DND-41 (cell line): ENCODE measurements at regions not wholly inside any gene's neighbourhood (a gene's known extent, or its start where the extent isn't known, plus 50 kb on each side); places are given as distances from the start of the nearest gene placed in this dataset.
"Not testable (repeated sequence)": the region's sequence is repeated elsewhere in the genome, so short reads cannot be mapped to it uniquely, and the experiment has no call there.

Source experiments
- ATAC-seq: fragments of 200-7000 bp; cut with Tn5 transposase; 3 replicates; pipeline ENCODE4 v1.9.1; 2021; ENCODE audit warnings: low read depth; ENCODE audit not compliant: insufficient read depth
- DNase-seq: peaks from one replicate; pipeline ENCODE4 v3.0.0-alpha.2; 2020
- H2AFZ ChIP-seq: 2 replicates; pipeline ENCODE4 v1.6.0; 2012; ENCODE audit warnings: low read depth, low read length
- H3K27ac ChIP-seq: 2 replicates; pipeline ENCODE4 v1.5.1; 2012; ENCODE audit warnings: low read length, inconsistent platforms
- H3K27me3 ChIP-seq: fragments of 200-600 bp; sonication (generic); 2 replicates; pipeline ENCODE4 v1.6.0; 2012; ENCODE audit warnings: low read length, mild to moderate bottlenecking, inconsistent platforms; ENCODE audit not compliant: insufficient read depth, poor library complexity
- H3K36me3 ChIP-seq: 2 replicates; pipeline ENCODE4 v1.5.1; 2012; ENCODE audit warnings: low read length, inconsistent platforms; ENCODE audit not compliant: insufficient read depth
- H3K4me1 ChIP-seq: 2 replicates; pipeline ENCODE4 v1.5.1; 2012; ENCODE audit warnings: mild to moderate bottlenecking, low read length; ENCODE audit not compliant: insufficient read depth
- H3K4me2 ChIP-seq: 2 replicates; pipeline ENCODE4 v1.6.0; 2012; ENCODE audit warnings: mild to moderate bottlenecking, moderate library complexity, low read length, inconsistent platforms; ENCODE audit not compliant: insufficient read depth
- H3K4me3 ChIP-seq, 2 experiments: fragments of 200-600 bp in 1 of 2; shearing (Covaris generic) in 1 of 2; 2 replicates each; pipeline ENCODE4 v1.5.1; 2012 to 2016; ENCODE audit warnings: inconsistent platforms in 2 of 2, low read length in 2 of 2, mild to moderate bottlenecking in 2 of 2, low read depth in 1 of 2, moderate library complexity in 1 of 2
- H3K79me2 ChIP-seq: 2 replicates; pipeline ENCODE4 v1.6.0; 2012; ENCODE audit warnings: low read length, inconsistent platforms; ENCODE audit not compliant: insufficient read depth
- H3K9ac ChIP-seq: 2 replicates; pipeline ENCODE4 v1.6.0; 2012; ENCODE audit warnings: low read depth, mild to moderate bottlenecking, inconsistent platforms, low read length, moderate library complexity
- H3K9me3 ChIP-seq: 2 replicates; pipeline ENCODE4 v1.5.1; 2012; ENCODE audit warnings: low read length, moderate library complexity, mild to moderate bottlenecking, inconsistent platforms; ENCODE audit not compliant: insufficient read depth, severe bottlenecking
- H4K20me1 ChIP-seq: 2 replicates; pipeline ENCODE4 v1.6.0; 2012; ENCODE audit warnings: low read length; ENCODE audit not compliant: insufficient read depth
- EZH2 ChIP-seq: IDR thresholded peaks from 3 replicates; pipeline ENCODE4 v1.6.1; 2012; ENCODE audit warnings: borderline replicate concordance, low read depth, mild to moderate bottlenecking, moderate library complexity, low read length, inconsistent platforms; ENCODE audit not compliant: severe bottlenecking
- TF ChIP-seq, protein P1 (sequence below): IDR thresholded peaks from 2 replicates; pipeline ENCODE4 v1.5.1; 2012; ENCODE audit warnings: borderline replicate concordance, low read length, moderate library complexity, mild to moderate bottlenecking; ENCODE audit not compliant: poor library complexity, severe bottlenecking; ENCODE audit errors: extremely low read depth

DNA sequence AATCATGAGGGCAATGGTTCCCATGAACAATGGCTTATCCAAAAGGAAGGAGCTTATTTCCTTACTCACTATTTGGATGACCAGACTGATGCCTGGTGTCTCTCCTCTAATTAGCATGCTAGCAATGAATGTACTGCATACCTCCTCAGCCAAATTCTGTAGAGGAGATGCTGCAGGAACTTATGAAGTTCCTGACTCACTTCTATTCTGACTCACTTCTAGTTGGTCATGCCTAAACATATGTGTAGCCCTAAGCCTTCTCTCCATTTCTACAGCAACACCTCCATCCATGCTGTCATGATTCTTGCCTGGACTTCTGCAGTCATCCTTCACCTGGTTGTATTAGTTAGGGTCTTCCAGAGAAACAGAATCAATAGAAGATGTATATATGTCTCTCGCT lies 59.9 kb upstream of the MRPS9 start:
- H3K27ac ChIP-seq = no peak overlapping the region

DNA sequence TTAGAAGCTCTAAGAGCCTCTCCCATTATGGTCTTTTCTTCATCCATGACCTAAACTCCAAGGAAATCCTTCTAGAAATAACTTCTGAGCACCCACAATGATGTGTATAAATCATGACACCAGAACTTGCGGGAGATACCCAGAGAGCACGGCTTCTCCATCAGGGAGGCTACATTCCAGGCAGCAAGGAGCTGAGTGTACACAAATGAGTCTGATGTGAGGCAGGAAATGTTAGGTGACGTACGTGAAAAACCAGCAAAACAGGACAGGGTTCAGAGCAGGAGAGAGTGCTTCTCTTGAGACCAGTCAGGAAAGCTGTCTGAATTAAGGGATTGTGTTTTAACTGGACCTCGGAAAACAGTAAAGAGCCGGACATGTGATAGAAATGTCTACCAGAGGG lies 58.1 kb upstream of the MRPS9 start:
- not testable (repeated sequence) for H3K9ac ChIP-seq, H3K4me1 ChIP-seq, DNase-seq, H3K27ac ChIP-seq, ATAC-seq, H3K4me2 ChIP-seq, H3K9me3 ChIP-seq, H3K4me3 ChIP-seq, H3K36me3 ChIP-seq, H2AFZ ChIP-seq, H4K20me1 ChIP-seq, H3K27me3 ChIP-seq, H3K79me2 ChIP-seq

More for the DNA sequence above, 59.9 kb upstream of the MRPS9 start:
- Histone ChIP-seq H3K9me3 (no peaks in the 10 kb centered on the region), H3K9ac (no peak overlapping the region), H3K79me2 (no peaks in the 10 kb centered on the region), H3K36me3 (no peaks in the 10 kb centered on the region), H3K4me1 (no peaks in the 10 kb centered on the region), H4K20me1 (no peaks in the 10 kb centered on the region), H3K4me2 (no peak overlapping the region), H3K4me3 (no peak overlapping the region), H3K27me3 (no peaks in the 10 kb centered on the region), H2AFZ (no peak overlapping the region)
- DNase-seq (no peak), ATAC-seq (no peak)
- no peak for TF ChIP-seq EZH2
- TF ChIP-seq, protein P1, sequence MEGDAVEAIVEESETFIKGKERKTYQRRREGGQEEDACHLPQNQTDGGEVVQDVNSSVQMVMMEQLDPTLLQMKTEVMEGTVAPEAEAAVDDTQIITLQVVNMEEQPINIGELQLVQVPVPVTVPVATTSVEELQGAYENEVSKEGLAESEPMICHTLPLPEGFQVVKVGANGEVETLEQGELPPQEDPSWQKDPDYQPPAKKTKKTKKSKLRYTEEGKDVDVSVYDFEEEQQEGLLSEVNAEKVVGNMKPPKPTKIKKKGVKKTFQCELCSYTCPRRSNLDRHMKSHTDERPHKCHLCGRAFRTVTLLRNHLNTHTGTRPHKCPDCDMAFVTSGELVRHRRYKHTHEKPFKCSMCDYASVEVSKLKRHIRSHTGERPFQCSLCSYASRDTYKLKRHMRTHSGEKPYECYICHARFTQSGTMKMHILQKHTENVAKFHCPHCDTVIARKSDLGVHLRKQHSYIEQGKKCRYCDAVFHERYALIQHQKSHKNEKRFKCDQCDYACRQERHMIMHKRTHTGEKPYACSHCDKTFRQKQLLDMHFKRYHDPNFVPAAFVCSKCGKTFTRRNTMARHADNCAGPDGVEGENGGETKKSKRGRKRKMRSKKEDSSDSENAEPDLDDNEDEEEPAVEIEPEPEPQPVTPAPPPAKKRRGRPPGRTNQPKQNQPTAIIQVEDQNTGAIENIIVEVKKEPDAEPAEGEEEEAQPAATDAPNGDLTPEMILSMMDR = no peak

DNA sequence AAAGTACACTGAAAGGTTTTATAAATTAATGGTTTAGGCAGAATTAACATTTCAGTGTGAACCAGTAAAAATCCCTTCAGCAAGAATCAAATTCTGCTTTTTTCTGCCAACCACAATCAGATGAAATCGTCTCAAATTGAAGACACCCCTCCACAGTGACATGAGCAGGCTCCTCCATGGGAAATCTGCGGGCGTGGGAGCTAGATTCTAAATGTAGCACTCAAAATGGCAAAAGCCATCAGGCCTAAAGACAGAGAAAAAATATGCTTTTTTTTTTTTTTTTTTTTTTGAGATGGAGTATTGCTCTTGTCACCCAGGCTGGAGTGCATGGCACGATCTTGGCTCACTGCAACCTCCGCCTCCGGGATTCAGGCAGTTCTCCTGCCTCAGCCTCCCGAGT lies 55.8 kb upstream of the MRPS9 start:
- H2AFZ ChIP-seq = no peak overlapping the region
- TF ChIP-seq, protein P1 = no peak
- TF ChIP-seq EZH2 = no peak
- DNase-seq (no peak), ATAC-seq (no peak)
- H3K4me1 ChIP-seq = no peaks in the 10 kb centered on the region
- H3K36me3 ChIP-seq = no peaks in the 10 kb centered on the region
- no peak overlapping the region for H3K27ac ChIP-seq
- H3K9ac ChIP-seq = no peak overlapping the region
- H3K4me2 ChIP-seq = no peak overlapping the region
- no peaks in the 10 kb centered on the region for H3K79me2 ChIP-seq
- no peaks in the 10 kb centered on the region for H3K9me3 ChIP-seq
- H3K4me3 ChIP-seq = no peak overlapping the region
- H4K20me1 ChIP-seq = no peaks in the 10 kb centered on the region
- H3K27me3 ChIP-seq = no peaks in the 10 kb centered on the region
